ENCODE measurements at regions not wholly inside any gene's neighbourhood (a gene's known extent, or its start where the extent isn't known, plus 50 kb on each side); places are given as distances from the start of the nearest gene placed in this dataset.

GRCh38 chr2:221637851-221638250 is 65.7 kb upstream of the EPHA4 start:
- no peak overlapping the region for H3K27ac Mint-ChIP-seq
- DNase-seq, result no peak
- no peak overlapping the region for H3K4me3 Mint-ChIP-seq
- ChIA-PET CTCF (no interaction called here), POLR2A (no interaction called here)
- no peaks in the 10 kb centered on the region for H3K27me3 Mint-ChIP-seq
- peaks cover 3% of the 10 kb centered on the region for H3K4me1 Mint-ChIP-seq
- no peaks in the 10 kb centered on the region for H3K9me3 Mint-ChIP-seq
- no peaks in the 10 kb centered on the region for H3K36me3 Mint-ChIP-seq (ENCODE audit: low read depth)

DNA sequence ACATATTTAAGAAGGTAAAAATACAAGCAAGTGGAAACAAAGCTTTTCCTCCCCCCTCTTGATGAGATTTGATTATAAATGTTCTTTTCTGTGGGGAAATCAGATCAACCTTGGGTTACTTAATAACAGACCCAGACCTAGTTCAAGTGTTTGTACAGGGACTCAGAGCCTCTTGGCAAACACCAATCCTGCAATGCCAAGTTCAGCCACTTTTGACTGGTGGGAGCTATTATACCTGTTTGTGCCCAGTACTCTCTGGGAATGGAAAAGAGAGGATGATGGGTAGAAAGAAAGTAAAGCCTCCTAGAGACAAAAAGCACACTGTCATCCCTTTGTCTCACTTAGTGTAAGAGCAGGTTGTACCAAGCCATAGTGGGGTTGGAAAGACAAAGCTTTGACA is 63.8 kb upstream of the EPHA4 start:
- no peaks in the 10 kb centered on the region for H3K36me3 Mint-ChIP-seq (ENCODE audit: low read depth)
- no peaks in the 10 kb centered on the region for H3K27me3 Mint-ChIP-seq
- POLR2A ChIA-PET, result no interaction called here
- no peaks in the 10 kb centered on the region for H3K9me3 Mint-ChIP-seq
- no peak overlapping the region for H3K4me3 Mint-ChIP-seq
- no peaks in the 10 kb centered on the region for H3K4me1 Mint-ChIP-seq
- DNase-seq, result no peak
- CTCF ChIA-PET, result no interaction called here
- no peak overlapping the region for H3K27ac Mint-ChIP-seq

DNA sequence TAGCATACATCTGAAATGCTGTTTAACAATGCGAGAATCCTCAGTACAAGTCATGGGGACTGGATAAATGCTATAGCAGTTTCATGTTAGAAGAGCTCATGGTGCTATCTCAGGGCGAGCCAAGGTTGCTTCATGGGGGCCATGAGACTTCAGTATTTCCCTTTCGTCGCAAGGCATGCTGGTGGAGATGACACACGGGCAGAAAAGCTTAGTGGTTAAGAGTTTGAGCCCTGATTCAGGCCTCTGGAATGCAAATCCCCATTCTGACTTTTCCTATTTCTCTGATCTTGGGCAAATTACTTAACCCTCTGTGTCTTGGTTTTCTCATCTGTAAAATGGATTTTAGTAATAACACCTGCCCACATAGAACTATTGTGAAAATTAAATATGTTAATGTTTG is 57.4 kb upstream of the EPHA4 start:
- Mint-ChIP-seq H3K27ac (no peak overlapping the region), H3K9me3 (no peaks in the 10 kb centered on the region), H3K27me3 (no peaks in the 10 kb centered on the region), H3K36me3 (ENCODE audit: low read depth) (no peaks in the 10 kb centered on the region), H3K4me3 (no peak overlapping the region), H3K4me1 (no peaks in the 10 kb centered on the region)
- POLR2A ChIA-PET, result no interaction called here
- DNase-seq, result no peak
- CTCF ChIA-PET, result no interaction called here

- H3K9me3 Mint-ChIP-seq, result no peaks in the 10 kb centered on the region
- POLR2A ChIA-PET, result no interaction called here
Measured at GRCh38 chr2:221624475-221624874, 52.4 kb upstream of the EPHA4 start.

More at GRCh38 chr2:221624475-221624874, 52.4 kb upstream of the EPHA4 start:
- Mint-ChIP-seq H3K27me3 (no peaks in the 10 kb centered on the region), H3K27ac (no peak overlapping the region), H3K4me1 (no peaks in the 10 kb centered on the region), H3K4me3 (no peak overlapping the region), H3K36me3 (ENCODE audit: low read depth) (no peaks in the 10 kb centered on the region)
- CTCF ChIA-PET, result no interaction called here
- DNase-seq, result no peak

Measured in activated CD4-positive, alpha-beta T cell treated with anti-CD3 and anti-CD28 coated beads, Interleukin-2, amount 10 ng/mL, durations not matched to agents 7 days and 5 days (primary cell).